ENCODE measurements at regions not wholly inside any gene's neighbourhood (a gene's known extent, or its start where the extent isn't known, plus 50 kb on each side); places are given as distances from the start of the nearest gene placed in this dataset.

GRCh38 chr2:7420530-7420929 lies 503.3 kb downstream of the RNF144A start:
- TF ChIP-seq POLR2A (IDR thresholded peaks at IDR 0.05; ENCODE audit: low read depth, low read length) (no peak), POLR2AphosphoS5 (IDR thresholded peaks at IDR 0.05; ENCODE audit: low read depth, low read length) (no peak), TAF1 (IDR thresholded peaks at IDR 0.05; ENCODE audit: low read depth, low read length) (no peak), SPI1 (IDR thresholded peaks at IDR 0.05; ENCODE audit: low read depth, low read length) (no peak), POU2F2 (IDR thresholded peaks at IDR 0.05; ENCODE audit: low read depth, low read length) (no peak), PAX5 (IDR thresholded peaks at IDR 0.05; ENCODE audit: insufficient read depth, low read length, severe bottlenecking) (no peak)

Measured in GM12891 (cell line).